ENCODE measurements at regions not wholly inside any gene's neighbourhood (a gene's known extent, or its start where the extent isn't known, plus 50 kb on each side); places are given as distances from the start of the nearest gene placed in this dataset.

DNA sequence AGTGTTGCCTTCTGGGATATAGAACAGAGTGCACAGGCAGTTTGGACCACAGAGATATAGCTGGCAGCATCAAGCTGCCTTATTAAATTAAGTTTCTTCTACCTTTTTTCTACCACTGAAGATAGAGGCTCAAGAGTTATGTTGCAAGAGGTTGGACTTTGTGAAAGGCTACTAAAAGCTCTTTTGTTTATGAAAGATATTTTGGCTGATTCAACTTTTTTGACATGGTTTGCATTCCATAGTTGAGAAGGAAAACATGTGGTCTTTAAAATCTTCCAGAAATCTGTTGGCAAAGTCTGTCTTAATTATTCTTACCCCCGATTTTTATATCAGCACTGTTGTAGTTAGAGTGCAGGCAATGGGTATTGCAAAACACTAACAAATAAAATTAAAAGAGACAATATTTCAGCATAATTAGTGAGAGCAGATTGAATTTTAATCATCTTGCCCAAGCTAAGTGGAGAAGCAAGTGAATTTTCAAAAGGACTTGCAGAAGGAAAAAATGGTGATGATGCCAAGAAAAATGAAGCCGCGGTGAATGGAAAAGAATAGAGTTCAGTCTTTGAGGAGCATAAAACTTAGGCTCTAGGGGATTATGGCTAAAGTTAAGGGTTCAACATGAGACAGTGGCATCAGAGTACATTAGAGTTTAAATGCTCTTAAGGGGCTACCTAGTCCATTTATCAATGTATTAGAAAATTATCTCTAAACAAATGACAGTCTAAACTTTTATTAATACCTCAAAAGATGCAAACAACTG is 450.9 kb upstream of the CNTNAP2 start:
- Mint-ChIP-seq H3K27ac (no peak overlapping the region), H3K27me3 (ENCODE audit: low read depth) (no peaks in the 10 kb centered on the region), H3K36me3 (ENCODE audit: low read depth) (peaks cover 1% of the 10 kb centered on the region), H3K4me1 (ENCODE audit: low read depth) (no peaks in the 10 kb centered on the region), H3K9me3 (peaks cover 16% of the 10 kb centered on the region), H3K4me3 (no peak overlapping the region)
- CTCF ChIA-PET: no interaction called here
- intact Hi-C loops (cut with micrococcal nuclease): no loop called here
- DNase-seq: no peak

DNA sequence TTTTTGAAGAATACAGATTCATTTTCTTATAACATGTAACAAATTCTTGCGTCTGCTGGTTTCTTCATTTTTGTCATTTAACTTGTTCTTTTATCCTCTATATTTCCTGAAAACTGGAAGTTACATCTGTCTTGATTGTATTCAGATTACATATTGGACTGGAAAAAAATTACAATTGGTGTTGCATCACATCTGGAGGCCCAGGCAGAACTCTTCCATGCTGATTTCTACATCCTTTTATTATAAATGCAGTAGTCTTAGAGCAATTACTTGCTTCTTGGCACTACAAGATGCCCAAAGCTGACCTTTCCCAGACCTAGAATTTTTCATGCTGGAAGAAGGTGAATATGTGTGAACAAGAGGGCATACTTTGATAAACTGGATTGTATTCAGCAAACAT is 460.9 kb upstream of the CNTNAP2 start:
- peaks cover 5% of the 10 kb centered on the region for H3K9me3 Mint-ChIP-seq

DNA sequence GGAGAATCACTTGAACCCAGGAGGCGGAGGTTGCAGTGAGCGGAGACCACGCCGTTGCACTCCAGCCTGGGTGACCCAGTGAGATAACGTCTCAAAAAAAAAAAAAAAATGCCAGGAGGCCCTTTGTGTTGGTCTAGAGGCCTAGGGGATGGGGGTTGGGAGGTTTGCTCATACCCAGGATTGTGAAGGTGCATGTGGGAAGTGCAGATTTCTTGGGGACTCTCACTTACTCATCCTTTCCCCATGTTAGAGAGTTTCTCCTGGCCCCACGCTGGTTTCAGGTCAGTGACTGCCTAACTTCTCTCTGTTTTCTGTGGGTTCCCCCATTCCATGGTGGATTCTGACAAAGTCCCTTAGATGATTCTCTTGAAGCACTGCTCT is 471.5 kb upstream of the CNTNAP2 start:
- Mint-ChIP-seq H3K27me3 (ENCODE audit: low read depth) (no peaks in the 10 kb centered on the region), H3K36me3 (ENCODE audit: low read depth) (no peaks in the 10 kb centered on the region), H3K27ac (no peak overlapping the region), H3K9me3 (peaks cover 13% of the 10 kb centered on the region), H3K4me3 (no peak overlapping the region), H3K4me1 (ENCODE audit: low read depth) (no peaks in the 10 kb centered on the region)
- intact Hi-C loops (cut with micrococcal nuclease): no loop called here
- no peak for DNase-seq
- CTCF ChIA-PET: no interaction called here

More for the DNA sequence above, 460.9 kb upstream of the CNTNAP2 start:
- CTCF ChIA-PET: no interaction called here
- Mint-ChIP-seq H3K27me3 (ENCODE audit: low read depth) (no peaks in the 10 kb centered on the region), H3K4me1 (ENCODE audit: low read depth) (no peaks in the 10 kb centered on the region), H3K4me3 (no peak overlapping the region), H3K27ac (no peak overlapping the region), H3K36me3 (ENCODE audit: low read depth) (no peaks in the 10 kb centered on the region)
- no peak for DNase-seq
- intact Hi-C loops (cut with micrococcal nuclease): no loop called here

DNA sequence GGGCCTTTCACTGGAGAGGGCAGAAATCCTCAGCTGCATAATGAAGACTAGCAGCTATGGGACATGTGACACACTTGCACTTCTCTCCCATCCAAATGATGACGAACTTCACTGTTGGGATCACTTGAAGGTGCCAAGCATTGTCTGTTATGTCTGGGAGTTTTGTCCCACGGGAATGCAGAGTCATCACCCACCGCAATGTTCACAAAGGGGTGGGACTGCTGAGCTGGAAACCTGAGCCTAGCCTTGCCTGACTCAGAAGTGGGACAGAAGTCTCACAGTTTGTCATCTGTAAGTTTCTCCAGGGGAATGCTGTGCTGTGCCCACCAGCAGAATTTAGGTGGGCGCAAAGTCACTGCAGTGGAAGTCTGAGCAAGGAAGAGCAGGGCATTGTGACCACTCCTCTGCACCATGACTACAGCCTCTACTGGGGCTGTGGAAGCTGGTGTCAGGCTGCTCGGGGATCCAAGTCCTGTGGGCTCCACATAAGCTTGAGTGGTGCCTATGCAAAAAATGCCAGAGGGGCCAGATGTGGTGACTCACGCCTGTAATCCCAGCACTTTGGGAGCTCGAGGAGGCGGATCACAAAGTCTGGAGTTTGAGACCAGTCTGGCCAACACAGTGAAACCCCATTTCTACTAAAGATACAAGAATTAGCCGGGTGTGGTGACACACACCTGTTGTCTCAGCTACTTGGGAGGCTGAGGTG is 472.0 kb upstream of the CNTNAP2 start:
- H3K27me3 Mint-ChIP-seq (ENCODE audit: low read depth): no peaks in the 10 kb centered on the region
- no peaks in the 10 kb centered on the region for H3K4me1 Mint-ChIP-seq (ENCODE audit: low read depth)
- H3K27ac Mint-ChIP-seq: no peak overlapping the region
- H3K4me3 Mint-ChIP-seq: no peak overlapping the region
- intact Hi-C loops (cut with micrococcal nuclease): no loop called here
- no peaks in the 10 kb centered on the region for H3K36me3 Mint-ChIP-seq (ENCODE audit: low read depth)
- no peak for DNase-seq
- CTCF ChIA-PET: no interaction called here
- H3K9me3 Mint-ChIP-seq: peaks cover 14% of the 10 kb centered on the region

DNA sequence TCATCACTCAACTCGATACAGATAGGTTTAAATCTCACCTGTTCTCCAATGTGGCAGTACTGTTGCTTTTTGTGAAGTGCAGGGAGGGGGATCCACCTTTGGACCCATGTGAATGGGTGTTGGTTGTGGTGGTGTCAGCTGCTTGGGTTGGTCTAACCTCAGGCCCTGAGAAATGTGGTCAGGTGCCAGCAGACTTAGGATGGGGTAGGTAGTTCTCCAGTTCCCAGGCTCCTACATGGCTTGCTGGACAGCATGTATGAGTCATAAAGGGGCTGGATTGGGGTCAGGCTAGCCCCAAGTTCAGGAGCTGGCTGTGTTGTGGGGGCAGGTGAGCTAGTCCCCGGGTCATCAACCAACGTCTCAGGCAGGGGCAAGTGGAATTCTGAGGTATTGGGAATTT is 472.6 kb upstream of the CNTNAP2 start:
- CTCF ChIA-PET: no interaction called here

DNA sequence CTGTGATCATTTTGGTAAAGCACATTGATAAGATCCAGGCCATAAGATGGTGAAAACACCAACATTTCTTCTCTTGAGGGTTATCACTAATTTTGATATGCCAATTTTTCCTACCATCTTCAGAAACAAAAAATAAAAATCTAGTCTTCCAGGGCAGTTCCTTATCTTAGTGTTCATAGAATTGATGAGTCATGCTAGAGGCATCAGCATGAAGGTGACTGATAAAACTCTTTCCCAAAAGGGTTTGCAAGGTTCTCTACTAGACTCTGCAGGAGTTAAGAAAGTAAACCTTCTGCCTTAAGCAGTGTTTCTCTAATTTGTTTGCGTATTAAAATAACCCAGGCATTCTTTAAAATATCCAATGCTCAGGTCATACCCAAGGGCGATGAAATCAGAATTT is 483.1 kb upstream of the CNTNAP2 start:
- Mint-ChIP-seq H3K9me3 (no peaks in the 10 kb centered on the region), H3K4me3 (no peak overlapping the region), H3K36me3 (ENCODE audit: low read depth) (no peaks in the 10 kb centered on the region), H3K27me3 (ENCODE audit: low read depth) (no peaks in the 10 kb centered on the region), H3K4me1 (ENCODE audit: low read depth) (no peaks in the 10 kb centered on the region), H3K27ac (no peak overlapping the region)
- no peak for DNase-seq
- intact Hi-C loops (cut with micrococcal nuclease): no loop called here
- CTCF ChIA-PET: no interaction called here

More for the DNA sequence above, 472.6 kb upstream of the CNTNAP2 start:
- H3K9me3 Mint-ChIP-seq: peaks cover 14% of the 10 kb centered on the region
- intact Hi-C loops (cut with micrococcal nuclease): no loop called here
- H3K27me3 Mint-ChIP-seq (ENCODE audit: low read depth): no peaks in the 10 kb centered on the region
- DNase-seq: no peak
- H3K36me3 Mint-ChIP-seq (ENCODE audit: low read depth): no peaks in the 10 kb centered on the region
- H3K4me1 Mint-ChIP-seq (ENCODE audit: low read depth): no peaks in the 10 kb centered on the region
- H3K27ac Mint-ChIP-seq: no peak overlapping the region
- no peak overlapping the region for H3K4me3 Mint-ChIP-seq

DNA sequence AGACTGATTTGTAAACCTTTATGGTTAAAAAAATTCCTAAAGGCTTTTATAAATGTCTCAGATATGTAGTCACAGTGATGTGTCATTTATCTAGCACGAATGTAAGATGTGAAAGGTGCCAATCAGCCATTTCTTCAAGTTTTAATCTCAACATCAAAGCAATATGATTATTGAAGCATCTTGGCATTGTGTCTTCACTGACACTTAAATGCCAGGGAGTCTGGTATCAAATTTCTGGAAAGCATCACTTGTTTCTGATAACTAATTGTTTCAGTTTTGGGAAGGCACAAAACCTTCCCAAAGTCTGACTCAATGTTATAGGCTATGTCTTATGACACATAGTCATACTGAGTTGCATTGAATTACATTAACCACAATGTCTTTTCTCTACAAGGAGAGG is 492.0 kb upstream of the CNTNAP2 start:
- intact Hi-C loops (cut with micrococcal nuclease): no loop called here
- CTCF ChIA-PET: no interaction called here
- no peak for DNase-seq
- Mint-ChIP-seq H3K4me3 (no peak overlapping the region), H3K27ac (no peak overlapping the region), H3K9me3 (peaks cover 2% of the 10 kb centered on the region), H3K4me1 (ENCODE audit: low read depth) (no peaks in the 10 kb centered on the region), H3K27me3 (ENCODE audit: low read depth) (no peaks in the 10 kb centered on the region), H3K36me3 (ENCODE audit: low read depth) (no peaks in the 10 kb centered on the region)

DNA sequence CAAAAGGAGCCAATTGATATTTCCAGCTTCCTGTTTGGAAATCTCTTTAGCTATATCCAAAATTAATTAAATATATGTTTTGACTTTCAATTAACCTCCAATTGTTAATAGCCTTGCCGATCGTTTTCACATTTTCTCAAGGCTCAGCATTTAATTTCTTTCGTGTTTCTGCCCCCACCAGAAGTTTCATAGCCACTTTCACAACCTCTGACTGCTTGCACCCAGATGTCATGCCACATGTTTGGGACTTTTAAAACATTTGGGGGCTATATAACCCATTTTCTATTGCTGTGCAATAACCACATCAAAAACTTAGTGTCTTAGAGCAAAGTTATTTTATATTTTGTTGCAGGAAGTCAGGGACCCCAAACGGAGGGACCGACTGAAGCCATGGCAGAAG is 510.6 kb upstream of the CNTNAP2 start:
- intact Hi-C loops (cut with micrococcal nuclease): no loop called here
- DNase-seq: no peak
- Mint-ChIP-seq H3K4me3 (no peak overlapping the region), H3K27me3 (ENCODE audit: low read depth) (no peaks in the 10 kb centered on the region), H3K4me1 (ENCODE audit: low read depth) (no peaks in the 10 kb centered on the region), H3K27ac (no peak overlapping the region), H3K36me3 (ENCODE audit: low read depth) (no peaks in the 10 kb centered on the region), H3K9me3 (peaks cover 4% of the 10 kb centered on the region)
- CTCF ChIA-PET: no interaction called here

DNA sequence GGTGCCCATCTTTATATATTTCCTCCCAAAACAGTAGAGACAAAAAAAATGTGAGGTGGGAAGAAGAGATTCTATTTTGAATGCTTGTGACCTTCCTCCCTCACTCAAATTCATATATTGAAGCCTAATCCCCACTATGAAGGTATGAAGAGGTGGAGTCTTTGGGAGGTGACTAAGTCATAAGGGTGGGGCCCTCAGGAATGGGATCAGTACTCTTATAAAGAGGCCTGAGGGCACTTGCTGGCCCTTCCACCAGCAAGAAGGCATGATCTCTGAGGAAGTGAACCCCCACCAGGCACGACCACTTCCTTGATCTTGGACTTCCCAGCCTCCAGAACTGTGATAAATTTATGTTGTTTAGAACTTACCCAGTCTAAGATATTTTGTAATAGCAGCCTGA is 517.2 kb upstream of the CNTNAP2 start:
- Mint-ChIP-seq H3K27ac (no peak overlapping the region), H3K4me3 (no peak overlapping the region), H3K36me3 (ENCODE audit: low read depth) (no peaks in the 10 kb centered on the region), H3K27me3 (ENCODE audit: low read depth) (no peaks in the 10 kb centered on the region), H3K4me1 (ENCODE audit: low read depth) (no peaks in the 10 kb centered on the region), H3K9me3 (peaks cover 2% of the 10 kb centered on the region)
- intact Hi-C loops (cut with micrococcal nuclease): no loop called here
- CTCF ChIA-PET: no interaction called here
- DNase-seq: no peak

DNA sequence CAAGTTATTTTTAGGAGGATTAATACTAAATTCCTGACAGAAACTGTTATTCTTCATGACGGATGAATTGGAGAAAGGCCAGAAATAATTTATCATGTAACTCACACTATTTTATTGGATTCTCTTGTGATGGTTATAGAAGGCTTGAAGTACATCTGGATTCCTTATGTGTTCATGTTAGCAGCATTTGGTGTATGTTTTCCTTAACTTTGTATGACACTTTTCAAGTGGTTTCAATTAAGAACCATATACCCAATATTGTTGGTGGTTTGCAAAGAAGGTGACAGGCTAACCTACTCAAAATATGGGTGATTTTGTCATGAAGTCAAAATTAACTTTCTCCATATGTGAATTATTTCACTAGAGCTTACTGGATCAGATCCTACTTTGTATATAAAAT is 532.2 kb upstream of the CNTNAP2 start:
- H3K4me1 Mint-ChIP-seq (ENCODE audit: low read depth): no peaks in the 10 kb centered on the region
- DNase-seq: no peak
- peaks cover 3% of the 10 kb centered on the region for H3K9me3 Mint-ChIP-seq
- no peak overlapping the region for H3K27ac Mint-ChIP-seq
- intact Hi-C loops (cut with micrococcal nuclease): no loop called here
- no peaks in the 10 kb centered on the region for H3K27me3 Mint-ChIP-seq (ENCODE audit: low read depth)
- CTCF ChIA-PET: no interaction called here
- no peaks in the 10 kb centered on the region for H3K36me3 Mint-ChIP-seq (ENCODE audit: low read depth)
- H3K4me3 Mint-ChIP-seq: no peak overlapping the region

DNA sequence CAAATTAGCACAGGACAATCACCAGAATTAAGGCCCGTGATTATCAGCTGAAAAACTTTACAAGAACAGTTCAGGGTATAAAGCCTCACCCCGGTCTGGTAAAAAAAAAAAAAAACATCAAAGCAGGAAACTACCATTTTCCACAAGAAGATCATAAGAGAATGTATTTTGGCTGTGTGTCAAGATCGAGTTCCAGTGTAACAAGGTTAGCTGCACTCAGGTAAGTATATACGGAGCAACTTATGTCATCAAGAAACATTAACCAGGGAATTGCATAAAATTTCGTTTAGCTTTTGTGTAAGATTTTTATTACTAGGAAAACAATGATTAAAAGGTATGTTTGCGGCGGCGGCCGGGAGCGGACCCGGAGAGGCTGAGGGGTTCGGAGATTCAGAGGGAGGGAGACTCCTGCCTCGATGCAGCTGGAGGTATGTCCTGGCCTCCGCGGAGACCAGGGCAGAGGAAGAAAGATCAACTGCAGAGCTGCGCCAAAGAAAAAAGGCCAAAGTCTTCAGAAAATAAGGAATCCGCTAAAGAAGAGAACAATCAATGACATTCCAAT is 533.8 kb upstream of the CNTNAP2 start:
- Mint-ChIP-seq H3K9me3 (peaks cover 4% of the 10 kb centered on the region), H3K4me1 (ENCODE audit: low read depth) (no peaks in the 10 kb centered on the region), H3K27ac (no peak overlapping the region), H3K27me3 (ENCODE audit: low read depth) (no peaks in the 10 kb centered on the region), H3K36me3 (ENCODE audit: low read depth) (no peaks in the 10 kb centered on the region), H3K4me3 (no peak overlapping the region)
- CTCF ChIA-PET: interaction anchor here (0.6 kb wide), 1 partner anchor 150 kb away, joined by 4 read pairs; no protein-coding TSS in a partner anchor
- DNase-seq: no peak
- intact Hi-C loops (cut with micrococcal nuclease): no loop called here

DNA sequence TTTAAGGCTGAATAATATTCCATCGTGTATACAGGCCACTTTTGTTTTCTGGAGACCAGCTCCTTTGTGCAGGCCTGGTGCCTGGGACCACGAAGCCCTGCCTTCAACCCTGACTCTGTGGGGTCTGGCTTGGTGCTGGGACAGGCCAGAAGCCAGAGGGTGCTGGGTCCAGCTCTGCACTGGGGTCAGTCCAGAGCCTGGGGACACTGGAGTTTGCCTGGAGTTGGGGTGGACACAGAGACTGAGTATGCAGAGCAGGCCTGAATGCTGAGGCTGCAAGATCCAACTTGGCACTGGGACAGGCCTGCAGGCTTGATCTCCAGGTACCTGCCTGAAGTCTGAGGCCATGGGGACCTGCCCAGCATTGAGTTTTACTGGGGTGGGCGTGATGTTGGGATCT is 558.8 kb upstream of the CNTNAP2 start:
- H3K27me3 Mint-ChIP-seq (ENCODE audit: low read depth): no peaks in the 10 kb centered on the region
- H3K4me1 Mint-ChIP-seq (ENCODE audit: low read depth): no peaks in the 10 kb centered on the region
- H3K27ac Mint-ChIP-seq: no peak overlapping the region
- intact Hi-C loops (cut with micrococcal nuclease): no loop called here
- no peaks in the 10 kb centered on the region for H3K36me3 Mint-ChIP-seq (ENCODE audit: low read depth)
- no peak overlapping the region for H3K4me3 Mint-ChIP-seq
- no peak for DNase-seq
- CTCF ChIA-PET: no interaction called here
- H3K9me3 Mint-ChIP-seq: no peaks in the 10 kb centered on the region

DNA sequence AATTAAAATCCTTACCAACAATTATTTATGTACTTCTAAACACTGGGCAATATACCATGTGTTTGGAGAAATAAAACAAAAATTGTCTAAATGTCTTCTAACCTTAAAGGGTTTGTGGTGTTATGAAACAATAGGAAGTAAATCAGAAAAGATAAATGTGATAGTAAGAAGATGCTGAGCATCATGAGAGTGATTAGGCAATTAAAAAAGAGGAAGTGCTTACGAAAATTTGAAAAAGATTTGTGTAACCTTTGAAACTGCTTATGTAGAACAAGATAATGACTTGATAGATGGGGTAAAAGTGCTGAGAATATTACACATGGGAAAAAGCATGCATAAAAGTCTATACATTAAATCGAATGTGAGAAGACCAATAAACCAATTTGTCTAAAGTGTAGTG is 573.4 kb upstream of the CNTNAP2 start:
- H3K4me3 Mint-ChIP-seq: no peak overlapping the region
- intact Hi-C loops (cut with micrococcal nuclease): no loop called here
- CTCF ChIA-PET: no interaction called here
- DNase-seq: no peak
- no peaks in the 10 kb centered on the region for H3K27me3 Mint-ChIP-seq (ENCODE audit: low read depth)
- H3K27ac Mint-ChIP-seq: no peak overlapping the region
- H3K36me3 Mint-ChIP-seq (ENCODE audit: low read depth): no peaks in the 10 kb centered on the region
- H3K4me1 Mint-ChIP-seq (ENCODE audit: low read depth): no peaks in the 10 kb centered on the region
- peaks cover 7% of the 10 kb centered on the region for H3K9me3 Mint-ChIP-seq
